ENCODE measurements at regions not wholly inside any gene's neighbourhood (a gene's known extent, or its start where the extent isn't known, plus 50 kb on each side); places are given as distances from the start of the nearest gene placed in this dataset.

- TF ChIP-seq RAD21 (IDR thresholded peaks at IDR 0.05 in 1 of 2, conservative IDR thresholded peaks at IDR 0.05 in 1 of 2; ENCODE audit: low read depth in 2 of 2, low read length in 2 of 2) (no peak), ASH2L (IDR thresholded peaks at IDR 0.05; ENCODE audit: low read length) (no peak), YY1 (IDR thresholded peaks at IDR 0.05; ENCODE audit: low read depth, low read length) (no peak), RNF2 (IDR thresholded peaks at IDR 0.05; ENCODE audit: borderline replicate concordance, low read depth, low read length, missing control alignments, poor library complexity, severe bottlenecking) (no peak), RBBP5 (IDR thresholded peaks at IDR 0.05; ENCODE audit: borderline replicate concordance, low read depth, low read length) (no peak), SAP30 (IDR thresholded peaks at IDR 0.05; ENCODE audit: insufficient read depth, insufficient replicate concordance, low read length) (no peak)
Observed at GRCh38 chr3:67860429-67860828, 206.0 kb upstream of the SUCLG2 start (continued).
